ENCODE measurements at regions not wholly inside any gene's neighbourhood (a gene's known extent, or its start where the extent isn't known, plus 50 kb on each side); places are given as distances from the start of the nearest gene placed in this dataset.

DNA sequence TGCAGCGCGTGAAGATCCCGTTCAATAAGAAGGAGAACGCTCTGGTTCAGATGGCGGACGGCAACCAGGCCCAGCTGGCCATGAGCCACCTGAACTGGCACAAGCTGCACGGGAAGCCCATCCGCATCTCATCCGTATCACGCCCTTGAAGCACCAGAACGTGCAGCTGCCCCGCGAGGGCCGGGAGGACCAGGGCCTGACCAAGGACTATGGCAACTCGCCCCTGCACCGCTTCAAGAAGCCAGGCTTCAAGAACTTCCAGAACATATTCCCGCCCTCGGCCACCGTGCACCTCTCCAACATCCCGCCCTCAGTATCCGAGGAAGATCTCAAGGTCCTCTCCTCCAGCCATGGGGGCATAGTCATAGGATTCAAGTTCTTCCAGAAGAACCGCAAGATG, 131.9 kb upstream of the FUT8 start:
- no peak for TF ChIP-seq POLR2A (IDR thresholded peaks at IDR 0.05; ENCODE audit: low read depth, low read length)
- no peak for TF ChIP-seq POLR2AphosphoS5 (IDR thresholded peaks at IDR 0.05; ENCODE audit: low read depth, low read length)
- TF ChIP-seq SPI1 (IDR thresholded peaks at IDR 0.05; ENCODE audit: low read depth, low read length): no peak
- TF ChIP-seq TAF1 (IDR thresholded peaks at IDR 0.05; ENCODE audit: low read depth, low read length): no peak
- TF ChIP-seq POU2F2 (IDR thresholded peaks at IDR 0.05; ENCODE audit: low read depth, low read length): no peak
- no peak for TF ChIP-seq PAX5 (IDR thresholded peaks at IDR 0.05; ENCODE audit: insufficient read depth, low read length, severe bottlenecking)

Data from GM12891 (cell line).